Lower leg skin (tissue), 3 donors: ENCODE measurements at regions not wholly inside any gene's neighbourhood (a gene's known extent, or its start where the extent isn't known, plus 50 kb on each side); places are given as distances from the start of the nearest gene placed in this dataset.

Source experiments
- CTCF ChIP-seq, 3 donors: fragments of 450-650 bp; IDR thresholded peaks; one replicate each; pipeline ENCODE4 v1.5.1; 2016; ENCODE audit warnings: antibody characterized with exemption in 3 of 3, mild to moderate bottlenecking in 3 of 3, moderate library complexity in 2 of 3
- POLR2A ChIP-seq, 2 donors: fragments of 450-650 bp; IDR thresholded peaks; one replicate each; pipeline ENCODE4 v1.6.1; 2016 to 2017; ENCODE audit warnings: antibody characterized with exemption in 2 of 2, mild to moderate bottlenecking in 1 of 2, moderate library complexity in 1 of 2

- TF ChIP-seq CTCF (IDR thresholded peaks at IDR 0.05), result no peak
- no peak for TF ChIP-seq POLR2A (IDR thresholded peaks at IDR 0.05)
Measured at GRCh38 chr2:118728984-118729383, 118.5 kb downstream of the EN1 start.
